GM23338 (cell line): ENCODE measurements at regions not wholly inside any gene's neighbourhood (a gene's known extent, or its start where the extent isn't known, plus 50 kb on each side); places are given as distances from the start of the nearest gene placed in this dataset.

Experiments used
- EZH2 ChIP-seq: fragments of 200-600 bp; sonication (generic); IDR thresholded peaks from one replicate; pipeline ENCODE4 v1.8.0; 2017; ENCODE audit warnings: antibody characterized with exemption, mild to moderate bottlenecking, low read depth; ENCODE audit not compliant: unreplicated experiment
- POLR2AphosphoS5 ChIP-seq: IDR thresholded peaks from 2 replicates; pipeline ENCODE4 v1.6.1; 2016; ENCODE audit warnings: antibody characterized with exemption, low read depth
- TF ChIP-seq, protein P1 (sequence below), 2 experiments: fragments of 200-600 bp in 1 of 2; sonication (generic) in 1 of 2; conservative IDR thresholded peaks; 2 replicates each; pipeline versions ENCODE4 v1.5.1 to v1.6.1; 2016 to 2017; ENCODE audit warnings: antibody characterized with exemption in 2 of 2, low read depth in 2 of 2, mild to moderate bottlenecking in 2 of 2, moderate library complexity in 1 of 2

- TF ChIP-seq, protein P1, sequence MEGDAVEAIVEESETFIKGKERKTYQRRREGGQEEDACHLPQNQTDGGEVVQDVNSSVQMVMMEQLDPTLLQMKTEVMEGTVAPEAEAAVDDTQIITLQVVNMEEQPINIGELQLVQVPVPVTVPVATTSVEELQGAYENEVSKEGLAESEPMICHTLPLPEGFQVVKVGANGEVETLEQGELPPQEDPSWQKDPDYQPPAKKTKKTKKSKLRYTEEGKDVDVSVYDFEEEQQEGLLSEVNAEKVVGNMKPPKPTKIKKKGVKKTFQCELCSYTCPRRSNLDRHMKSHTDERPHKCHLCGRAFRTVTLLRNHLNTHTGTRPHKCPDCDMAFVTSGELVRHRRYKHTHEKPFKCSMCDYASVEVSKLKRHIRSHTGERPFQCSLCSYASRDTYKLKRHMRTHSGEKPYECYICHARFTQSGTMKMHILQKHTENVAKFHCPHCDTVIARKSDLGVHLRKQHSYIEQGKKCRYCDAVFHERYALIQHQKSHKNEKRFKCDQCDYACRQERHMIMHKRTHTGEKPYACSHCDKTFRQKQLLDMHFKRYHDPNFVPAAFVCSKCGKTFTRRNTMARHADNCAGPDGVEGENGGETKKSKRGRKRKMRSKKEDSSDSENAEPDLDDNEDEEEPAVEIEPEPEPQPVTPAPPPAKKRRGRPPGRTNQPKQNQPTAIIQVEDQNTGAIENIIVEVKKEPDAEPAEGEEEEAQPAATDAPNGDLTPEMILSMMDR (conservative IDR thresholded peaks at IDR 0.05; ENCODE audit: low read depth in 2 of 2), result no peak
- TF ChIP-seq POLR2AphosphoS5, result no peak
- TF ChIP-seq EZH2, result no peak
These were observed 62.9 kb upstream of the SEZ6L start for GRCh38 chr22:26106412-26106811.
